ENCODE measurements at regions not wholly inside any gene's neighbourhood (a gene's known extent, or its start where the extent isn't known, plus 50 kb on each side); places are given as distances from the start of the nearest gene placed in this dataset.

DNA sequence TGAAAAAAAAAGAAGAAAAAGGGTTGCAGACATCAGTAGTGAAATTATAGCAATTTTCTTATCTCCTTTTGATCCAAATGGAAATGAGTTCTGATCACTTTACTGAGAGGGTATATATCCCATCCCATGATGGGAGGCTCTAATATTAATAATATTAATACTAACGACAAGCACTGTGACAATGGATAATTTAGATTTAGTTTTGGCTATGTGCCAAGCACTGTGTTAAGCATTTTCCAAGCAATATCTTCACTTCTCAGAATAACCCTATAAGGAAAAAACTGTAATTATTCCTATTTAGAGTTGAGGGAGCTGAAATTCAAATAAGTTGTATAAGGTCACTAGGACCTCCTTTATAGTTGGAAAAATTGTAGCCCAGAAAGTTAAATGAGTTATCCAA lies 58.4 kb upstream of the ASTN2 start:
- TF ChIP-seq, protein P1, sequence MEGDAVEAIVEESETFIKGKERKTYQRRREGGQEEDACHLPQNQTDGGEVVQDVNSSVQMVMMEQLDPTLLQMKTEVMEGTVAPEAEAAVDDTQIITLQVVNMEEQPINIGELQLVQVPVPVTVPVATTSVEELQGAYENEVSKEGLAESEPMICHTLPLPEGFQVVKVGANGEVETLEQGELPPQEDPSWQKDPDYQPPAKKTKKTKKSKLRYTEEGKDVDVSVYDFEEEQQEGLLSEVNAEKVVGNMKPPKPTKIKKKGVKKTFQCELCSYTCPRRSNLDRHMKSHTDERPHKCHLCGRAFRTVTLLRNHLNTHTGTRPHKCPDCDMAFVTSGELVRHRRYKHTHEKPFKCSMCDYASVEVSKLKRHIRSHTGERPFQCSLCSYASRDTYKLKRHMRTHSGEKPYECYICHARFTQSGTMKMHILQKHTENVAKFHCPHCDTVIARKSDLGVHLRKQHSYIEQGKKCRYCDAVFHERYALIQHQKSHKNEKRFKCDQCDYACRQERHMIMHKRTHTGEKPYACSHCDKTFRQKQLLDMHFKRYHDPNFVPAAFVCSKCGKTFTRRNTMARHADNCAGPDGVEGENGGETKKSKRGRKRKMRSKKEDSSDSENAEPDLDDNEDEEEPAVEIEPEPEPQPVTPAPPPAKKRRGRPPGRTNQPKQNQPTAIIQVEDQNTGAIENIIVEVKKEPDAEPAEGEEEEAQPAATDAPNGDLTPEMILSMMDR (conservative IDR thresholded peaks at IDR 0.05; ENCODE audit: low read depth, low read length): no peak
- H3K4me3 ChIP-seq (ENCODE audit: low read length): no peak overlapping the region
- no peak for DNase-seq (ENCODE audit: low read depth)

DNA sequence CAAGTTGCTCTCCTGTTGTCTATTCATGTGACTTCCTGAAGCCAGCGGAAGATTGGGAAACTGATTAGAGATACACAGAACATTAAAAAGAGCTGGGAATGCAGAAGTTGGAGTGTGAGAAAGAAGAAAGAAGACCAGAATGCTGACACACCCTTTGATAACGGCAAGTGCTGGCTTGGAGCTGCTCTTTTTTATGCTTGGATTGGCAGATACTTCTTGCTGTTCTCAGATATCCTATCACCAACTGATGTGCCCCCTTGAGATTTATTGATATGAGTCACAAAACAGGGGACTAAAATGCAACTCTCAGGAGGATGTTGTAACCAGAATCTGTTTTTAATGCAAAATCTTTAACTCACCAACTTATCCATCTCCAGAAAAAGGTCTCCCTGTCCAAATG lies 56.0 kb upstream of the ASTN2 start:
- TF ChIP-seq, protein P1 (conservative IDR thresholded peaks at IDR 0.05; ENCODE audit: low read depth, low read length): no peak
- DNase-seq (ENCODE audit: low read depth): no peak
- no peak overlapping the region for H3K4me3 ChIP-seq (ENCODE audit: low read length)

DNA sequence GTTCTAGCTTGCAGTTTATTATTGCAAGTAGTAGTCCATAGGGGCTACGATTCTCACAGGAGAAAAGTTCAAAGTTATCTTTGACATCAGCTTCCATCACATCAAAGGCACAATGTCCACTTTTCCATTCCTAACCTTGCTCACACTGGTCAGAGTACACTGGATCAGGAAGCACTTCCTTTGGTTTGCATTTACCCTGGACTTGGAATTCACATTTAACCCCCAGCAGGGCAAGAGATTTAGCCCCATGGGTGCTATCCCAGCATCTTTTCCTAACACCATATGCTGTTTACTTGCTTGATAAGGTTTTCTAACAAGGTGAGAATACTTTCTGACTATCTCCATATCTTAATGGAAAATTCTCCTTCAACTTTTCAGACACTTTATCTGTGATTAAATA lies 55.6 kb upstream of the ASTN2 start:
- no peak for DNase-seq (ENCODE audit: low read depth)
- TF ChIP-seq, protein P1 (conservative IDR thresholded peaks at IDR 0.05; ENCODE audit: low read depth, low read length): no peak
- H3K4me3 ChIP-seq (ENCODE audit: low read length): no peak overlapping the region

GRCh38 chr9:117466111-117466510 lies 51.3 kb upstream of the ASTN2 start:
- TF ChIP-seq, protein P1 (conservative IDR thresholded peaks at IDR 0.05; ENCODE audit: low read depth, low read length): no peak
- no peak overlapping the region for H3K4me3 ChIP-seq (ENCODE audit: low read length)

GRCh38 chr9:117465706-117466105 lies 50.8 kb upstream of the ASTN2 start:
- no peak for DNase-seq (ENCODE audit: low read depth)
- H3K4me3 ChIP-seq (ENCODE audit: low read length): no peak overlapping the region
- TF ChIP-seq, protein P1 (conservative IDR thresholded peaks at IDR 0.05; ENCODE audit: low read depth, low read length): no peak

More at GRCh38 chr9:117466111-117466510, 51.3 kb upstream of the ASTN2 start:
- no peak for DNase-seq (ENCODE audit: low read depth)

DNA sequence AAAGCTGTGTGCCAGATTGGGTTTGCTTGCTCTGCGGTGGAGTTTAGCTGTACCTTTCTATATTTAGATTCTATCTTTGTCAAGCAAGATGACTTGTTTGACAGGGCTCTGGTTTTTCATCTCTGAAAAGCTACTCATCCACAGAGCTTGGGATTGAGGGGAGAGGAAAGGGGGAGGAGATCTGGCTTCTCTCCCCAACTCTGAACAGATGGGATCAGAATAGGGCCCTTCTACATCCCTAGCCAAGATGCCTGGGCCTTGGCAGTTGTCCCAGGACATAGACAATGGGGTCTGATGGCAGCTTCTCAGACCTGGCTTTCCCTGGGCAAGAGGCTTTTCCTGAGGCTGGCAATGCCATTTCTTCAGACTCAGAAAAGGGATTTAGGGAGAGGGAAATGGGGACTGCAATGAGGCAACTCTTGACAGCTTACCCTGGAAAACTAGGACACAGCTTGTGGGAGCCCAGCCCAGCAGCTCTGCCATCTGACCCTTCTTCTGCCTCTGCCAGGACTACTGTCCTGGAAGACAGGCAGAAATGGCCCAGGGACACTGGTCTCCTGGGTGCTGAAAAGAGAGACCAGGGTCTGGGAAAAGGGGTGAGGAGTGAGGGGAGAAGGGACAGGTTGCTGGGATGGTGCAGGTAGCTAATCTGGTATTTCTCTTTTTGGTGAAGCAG lies 50.2 kb upstream of the ASTN2 start:
- TF ChIP-seq, protein P1 (conservative IDR thresholded peaks at IDR 0.05; ENCODE audit: low read depth, low read length): no peak
- DNase-seq (ENCODE audit: low read depth): no peak
- H3K4me3 ChIP-seq (ENCODE audit: low read length): no peak overlapping the region
